ENCODE measurements at regions not wholly inside any gene's neighbourhood (a gene's known extent, or its start where the extent isn't known, plus 50 kb on each side); places are given as distances from the start of the nearest gene placed in this dataset.
"Not testable (repeated sequence)": the region's sequence is repeated elsewhere in the genome, so short reads cannot be mapped to it uniquely, and the experiment has no call there.

DNA sequence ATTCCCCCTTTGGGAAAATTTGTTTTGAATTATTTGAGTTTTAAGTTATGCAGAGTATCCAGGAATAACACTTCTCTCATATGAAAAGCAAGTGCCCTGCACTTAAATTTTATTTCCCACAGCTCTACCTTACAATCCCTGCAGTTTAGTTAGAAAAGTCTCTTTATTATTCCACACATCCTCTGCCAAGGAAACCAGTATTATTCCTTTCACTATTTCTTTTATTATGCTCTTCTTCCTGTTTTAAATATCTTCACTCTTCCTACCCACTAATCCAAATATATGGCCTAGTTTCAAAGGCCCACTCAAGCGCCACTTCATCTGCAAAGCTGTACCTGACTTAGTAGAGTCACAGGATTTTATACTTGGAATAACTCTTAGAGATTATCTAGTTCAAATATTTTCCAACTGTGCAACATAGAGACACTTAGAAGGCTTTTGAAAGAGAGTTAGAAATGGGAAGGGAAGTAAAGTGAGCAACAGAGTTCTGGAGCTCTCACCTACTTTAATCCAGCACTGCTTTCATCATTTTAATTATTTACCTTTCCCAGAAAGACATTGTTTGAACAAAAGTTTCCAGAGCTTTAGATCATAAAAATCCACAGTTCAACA is 97.2 kb upstream of the LYPLAL1 start:
- H3K9me3 ChIP-seq (ENCODE audit: control insufficient read depth, insufficient read depth, low read length): no peaks in the 10 kb centered on the region
- H3K4me1 ChIP-seq (ENCODE audit: control insufficient read depth, insufficient read depth, low read length): 0 out of 2 replicates have a peak, but pooled peaks cover 1% of the 10 kb centered on the region
- no peaks in the 10 kb centered on the region for H3K36me3 ChIP-seq (ENCODE audit: control insufficient read depth, insufficient read depth, low read length)
- no peak overlapping the region for H3K4me3 ChIP-seq (ENCODE audit: low read length)
- no peak for DNase-seq (ENCODE audit: low read depth, low spot score)
- WGBS (ENCODE audit: insufficient coverage, insufficient read length): no CpG with 5 or more reads among the region's 1 CpG
- H3K27ac ChIP-seq (ENCODE audit: low read length): no peak overlapping the region
- no peaks in the 10 kb centered on the region for H3K27me3 ChIP-seq (ENCODE audit: control insufficient read depth, insufficient read depth, low read length)

DNA sequence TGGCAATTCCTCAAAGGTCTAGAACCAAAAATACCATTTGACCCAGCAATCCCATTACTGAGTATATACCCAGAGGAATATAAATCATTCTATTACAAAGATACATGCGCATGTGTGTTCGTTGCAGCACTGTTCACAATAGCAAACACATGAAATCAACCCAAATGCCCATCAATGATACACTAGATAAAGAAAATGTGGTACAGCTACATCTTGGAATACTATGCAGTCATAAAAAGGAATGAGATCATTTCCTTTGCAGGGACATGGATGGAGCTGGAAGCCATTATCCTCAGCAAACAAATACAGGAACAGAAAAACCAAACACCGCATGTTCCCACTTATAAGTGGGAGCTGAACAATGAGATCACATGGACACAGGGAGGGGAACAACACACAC is 95.9 kb upstream of the LYPLAL1 start:
- not testable (repeated sequence) for H3K4me1 ChIP-seq (ENCODE audit: control insufficient read depth, insufficient read depth, low read length); H3K36me3 ChIP-seq (ENCODE audit: control insufficient read depth, insufficient read depth, low read length); H3K9me3 ChIP-seq (ENCODE audit: control insufficient read depth, insufficient read depth, low read length); H3K4me3 ChIP-seq (ENCODE audit: low read length); H3K27ac ChIP-seq (ENCODE audit: low read length); DNase-seq (ENCODE audit: low read depth, low spot score); H3K27me3 ChIP-seq (ENCODE audit: control insufficient read depth, insufficient read depth, low read length)
- WGBS (ENCODE audit: insufficient coverage, insufficient read length): no CpG with 5 or more reads among the region's 3 CpGs

DNA sequence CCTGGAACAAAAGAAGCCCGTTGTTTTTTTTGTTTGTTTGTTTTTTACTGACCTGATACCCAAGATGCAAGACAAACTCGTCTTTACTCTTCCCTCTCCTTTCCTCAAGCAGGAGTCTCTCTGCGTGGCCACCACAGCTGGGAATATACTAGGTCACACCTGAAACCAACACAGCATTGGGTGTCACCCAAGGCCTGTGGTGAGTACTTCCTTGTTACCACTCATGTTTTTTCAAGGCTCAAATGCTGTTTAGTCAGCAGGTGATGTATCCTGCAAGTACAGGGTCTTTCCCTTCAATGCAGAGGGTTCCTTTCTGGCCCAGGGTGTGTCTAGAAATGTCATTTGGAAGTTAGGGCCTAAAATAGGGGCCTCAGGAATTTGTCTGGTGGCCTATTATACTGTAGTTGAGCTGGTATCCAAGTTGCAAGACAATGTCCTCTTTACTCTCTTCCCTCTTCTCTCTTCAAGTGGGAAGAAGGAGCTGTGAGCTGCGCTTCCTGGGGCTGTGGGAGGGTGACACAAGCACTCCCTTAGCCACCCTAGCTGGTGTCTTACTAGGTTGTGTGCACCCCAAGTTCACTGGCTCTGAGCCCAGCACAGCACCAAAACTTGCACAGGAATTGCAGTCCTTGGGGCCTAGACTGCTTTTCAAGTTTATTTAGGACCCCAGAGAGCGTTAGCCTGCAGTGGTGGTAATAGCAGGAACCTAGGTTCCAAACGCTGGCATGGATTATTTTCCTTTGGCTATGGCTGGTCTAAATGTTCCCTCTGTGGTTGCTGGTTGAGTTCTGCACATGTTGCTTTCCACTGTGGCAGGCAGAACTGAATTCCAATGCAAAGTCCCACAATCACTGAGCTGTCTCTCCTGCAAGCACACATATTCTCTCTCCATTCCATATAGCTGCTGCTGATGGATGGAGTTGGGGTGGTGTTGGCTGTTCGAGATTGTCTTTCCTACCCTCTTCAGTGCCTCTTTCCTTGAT is 91.4 kb upstream of the LYPLAL1 start:
- Histone ChIP-seq H3K27me3 (ENCODE audit: control insufficient read depth, insufficient read depth, low read length) (no peaks in the 10 kb centered on the region), H3K9me3 (ENCODE audit: control insufficient read depth, insufficient read depth, low read length) (no peaks in the 10 kb centered on the region), H3K27ac (ENCODE audit: low read length) (no peak overlapping the region), H3K4me3 (ENCODE audit: low read length) (no peak overlapping the region), H3K36me3 (ENCODE audit: control insufficient read depth, insufficient read depth, low read length) (no peaks in the 10 kb centered on the region), H3K4me1 (ENCODE audit: control insufficient read depth, insufficient read depth, low read length) (no peaks in the 10 kb centered on the region)
- WGBS (ENCODE audit: insufficient coverage, insufficient read length): no CpG with 5 or more reads among the region's 7 CpGs
- no peak for DNase-seq (ENCODE audit: low read depth, low spot score)

DNA sequence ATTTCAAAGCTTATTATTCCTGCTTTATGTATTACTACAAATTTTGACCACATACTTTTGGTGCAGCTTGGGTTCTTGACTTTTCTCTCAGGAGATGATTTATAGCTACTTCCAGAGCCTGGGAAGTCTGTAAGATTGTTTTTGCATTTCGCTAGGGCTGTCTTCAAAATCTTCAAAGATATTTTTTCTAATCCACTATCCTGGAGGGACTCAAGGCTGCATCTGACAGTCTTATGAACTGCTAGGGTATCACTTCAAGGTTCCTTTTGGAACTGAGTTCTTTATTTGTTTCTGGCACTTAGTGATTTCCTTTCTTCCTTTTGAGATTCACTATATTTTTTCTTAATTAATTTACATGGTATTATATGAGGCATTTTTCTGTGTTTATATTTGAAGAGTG is 90.0 kb upstream of the LYPLAL1 start:
- Histone ChIP-seq H3K36me3 (ENCODE audit: control insufficient read depth, insufficient read depth, low read length) (no peaks in the 10 kb centered on the region), H3K9me3 (ENCODE audit: control insufficient read depth, insufficient read depth, low read length) (no peaks in the 10 kb centered on the region), H3K4me3 (ENCODE audit: low read length) (no peak overlapping the region), H3K4me1 (ENCODE audit: control insufficient read depth, insufficient read depth, low read length) (no peaks in the 10 kb centered on the region), H3K27ac (ENCODE audit: low read length) (no peak overlapping the region), H3K27me3 (ENCODE audit: control insufficient read depth, insufficient read depth, low read length) (no peaks in the 10 kb centered on the region)
- WGBS (ENCODE audit: insufficient coverage, insufficient read length): no CpG with 5 or more reads among the region's 1 CpG
- no peak for DNase-seq (ENCODE audit: low read depth, low spot score)

DNA sequence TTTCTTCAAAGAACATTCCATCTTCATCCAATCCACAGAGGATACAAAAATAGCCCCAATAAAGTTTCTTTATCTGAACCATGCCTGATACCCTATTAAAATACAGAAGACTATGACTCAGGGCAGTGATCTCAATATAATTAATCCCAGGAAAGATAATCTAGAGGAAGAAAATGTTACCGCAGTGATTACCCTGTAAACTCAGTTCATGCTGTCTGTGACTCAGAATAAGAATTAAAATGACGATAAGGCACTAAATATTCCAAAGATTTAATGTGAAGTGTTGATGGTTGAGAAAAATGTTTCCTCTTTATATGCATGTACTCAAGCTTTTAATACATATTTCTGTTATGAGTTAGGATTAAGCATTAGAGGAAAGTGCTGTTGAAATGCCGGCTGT is 88.6 kb upstream of the LYPLAL1 start:
- no peak overlapping the region for H3K27ac ChIP-seq (ENCODE audit: low read length)
- no CpG with 5 or more reads among the region's 3 CpGs for WGBS (ENCODE audit: insufficient coverage, insufficient read length)
- no peak for DNase-seq (ENCODE audit: low read depth, low spot score)

DNA sequence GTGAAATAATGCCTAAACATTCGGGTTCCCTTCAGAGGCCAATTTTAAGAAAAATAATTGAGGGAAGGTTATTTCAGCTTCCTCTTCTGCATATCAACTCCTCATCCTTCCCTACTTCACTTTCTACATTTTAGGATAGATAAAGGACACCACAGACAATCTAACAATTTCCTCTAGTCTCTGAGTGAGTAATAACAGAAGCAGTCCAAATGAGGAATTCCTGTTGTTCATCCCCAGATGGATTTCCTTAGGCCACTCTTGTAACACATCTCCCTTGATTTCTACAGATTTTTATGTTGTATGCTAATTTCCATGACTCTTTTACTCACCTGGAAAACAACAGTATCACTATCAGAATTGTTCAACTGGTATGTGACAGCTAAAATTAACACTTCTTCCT is 87.7 kb upstream of the LYPLAL1 start:
- DNase-seq (ENCODE audit: low read depth, low spot score): no peak
- Histone ChIP-seq H3K9me3 (ENCODE audit: control insufficient read depth, insufficient read depth, low read length) (no peaks in the 10 kb centered on the region), H3K27me3 (ENCODE audit: control insufficient read depth, insufficient read depth, low read length) (no peaks in the 10 kb centered on the region), H3K4me1 (ENCODE audit: control insufficient read depth, insufficient read depth, low read length) (no peaks in the 10 kb centered on the region), H3K27ac (ENCODE audit: low read length) (no peak overlapping the region), H3K4me3 (ENCODE audit: low read length) (no peak overlapping the region), H3K36me3 (ENCODE audit: control insufficient read depth, insufficient read depth, low read length) (no peaks in the 10 kb centered on the region)
- WGBS (ENCODE audit: insufficient coverage, insufficient read length): no CpG with 5 or more reads among the region's 1 CpG

More for the DNA sequence above, 88.6 kb upstream of the LYPLAL1 start:
- Histone ChIP-seq H3K36me3 (ENCODE audit: control insufficient read depth, insufficient read depth, low read length) (no peaks in the 10 kb centered on the region), H3K4me1 (ENCODE audit: control insufficient read depth, insufficient read depth, low read length) (no peaks in the 10 kb centered on the region), H3K27me3 (ENCODE audit: control insufficient read depth, insufficient read depth, low read length) (no peaks in the 10 kb centered on the region), H3K9me3 (ENCODE audit: control insufficient read depth, insufficient read depth, low read length) (no peaks in the 10 kb centered on the region), H3K4me3 (ENCODE audit: low read length) (no peak overlapping the region)

DNA sequence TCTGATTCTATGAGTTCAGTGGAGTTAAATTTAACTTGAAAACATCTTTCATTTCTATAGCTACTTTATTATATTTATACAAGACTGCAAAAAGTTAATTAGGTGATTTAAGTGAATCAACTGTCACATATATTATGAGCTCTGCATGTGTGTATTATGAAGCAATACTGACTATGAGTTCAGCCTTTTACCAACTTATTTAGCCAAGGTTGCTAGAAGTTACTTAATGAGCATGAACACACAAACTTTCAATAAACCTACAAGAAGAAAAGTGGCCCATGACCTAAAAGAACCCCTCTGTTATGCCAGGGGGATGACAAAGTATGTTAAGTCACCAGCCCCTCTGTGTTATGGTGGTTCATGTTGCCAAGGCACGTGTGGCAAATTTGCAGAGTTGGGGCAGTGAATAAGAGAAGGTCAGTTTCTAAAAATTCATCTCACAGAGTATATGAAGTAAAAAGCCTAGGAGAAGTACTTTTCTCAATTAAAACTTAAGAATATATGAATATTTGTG is 86.7 kb upstream of the LYPLAL1 start:
- Histone ChIP-seq H3K36me3 (ENCODE audit: control insufficient read depth, insufficient read depth, low read length) (no peaks in the 10 kb centered on the region), H3K4me3 (ENCODE audit: low read length) (no peak overlapping the region), H3K9me3 (ENCODE audit: control insufficient read depth, insufficient read depth, low read length) (no peaks in the 10 kb centered on the region), H3K27me3 (ENCODE audit: control insufficient read depth, insufficient read depth, low read length) (no peaks in the 10 kb centered on the region), H3K27ac (ENCODE audit: low read length) (no peak overlapping the region), H3K4me1 (ENCODE audit: control insufficient read depth, insufficient read depth, low read length) (no peaks in the 10 kb centered on the region)
- no peak for DNase-seq (ENCODE audit: low read depth, low spot score)
- WGBS (ENCODE audit: insufficient coverage, insufficient read length): no CpG with 5 or more reads among the region's 1 CpG

DNA sequence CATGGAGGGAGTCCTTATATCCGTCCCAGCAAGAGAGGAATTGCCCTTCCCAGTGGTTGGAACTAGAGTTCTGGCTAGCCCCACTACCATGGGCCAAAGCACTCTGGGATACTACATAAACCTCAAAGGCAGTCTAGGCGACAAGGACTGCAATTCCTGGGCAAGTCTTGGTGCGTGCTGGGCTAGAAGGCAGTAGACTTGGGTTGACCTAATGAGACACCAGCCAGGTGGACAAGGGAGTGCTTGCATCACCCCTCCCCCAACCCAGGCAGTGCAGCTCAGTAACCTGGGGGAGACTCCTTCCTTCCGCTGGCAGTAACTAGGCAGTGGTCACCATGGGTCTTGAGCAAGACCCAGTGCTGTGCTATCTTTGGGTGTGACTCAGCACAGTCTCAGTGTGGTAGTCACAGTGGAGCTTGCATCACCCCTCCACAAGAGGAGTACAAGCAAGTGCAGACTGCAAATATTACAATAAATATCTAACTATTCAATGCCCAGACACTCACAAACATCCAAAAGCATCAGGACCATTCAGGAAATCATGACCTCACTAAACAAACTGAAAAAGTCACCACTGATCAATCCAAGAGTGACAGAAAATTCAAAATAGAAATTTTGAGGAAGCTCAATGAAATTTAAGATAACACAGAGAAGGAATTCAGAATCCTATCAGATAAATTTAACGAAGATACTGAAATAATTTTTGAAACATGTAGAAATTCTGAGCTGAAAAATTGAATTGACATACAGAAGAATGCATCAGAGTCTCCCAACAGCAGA is 84.7 kb upstream of the LYPLAL1 start:
- Histone ChIP-seq H3K4me1 (ENCODE audit: control insufficient read depth, insufficient read depth, low read length) (no peaks in the 10 kb centered on the region), H3K9me3 (ENCODE audit: control insufficient read depth, insufficient read depth, low read length) (no peaks in the 10 kb centered on the region), H3K4me3 (ENCODE audit: low read length) (no peak overlapping the region), H3K27ac (ENCODE audit: low read length) (no peak overlapping the region), H3K27me3 (ENCODE audit: control insufficient read depth, insufficient read depth, low read length) (no peaks in the 10 kb centered on the region), H3K36me3 (ENCODE audit: control insufficient read depth, insufficient read depth, low read length) (no peaks in the 10 kb centered on the region)
- no peak for DNase-seq (ENCODE audit: low read depth, low spot score)
- no CpG with 5 or more reads among the region's 5 CpGs for WGBS (ENCODE audit: insufficient coverage, insufficient read length)

DNA sequence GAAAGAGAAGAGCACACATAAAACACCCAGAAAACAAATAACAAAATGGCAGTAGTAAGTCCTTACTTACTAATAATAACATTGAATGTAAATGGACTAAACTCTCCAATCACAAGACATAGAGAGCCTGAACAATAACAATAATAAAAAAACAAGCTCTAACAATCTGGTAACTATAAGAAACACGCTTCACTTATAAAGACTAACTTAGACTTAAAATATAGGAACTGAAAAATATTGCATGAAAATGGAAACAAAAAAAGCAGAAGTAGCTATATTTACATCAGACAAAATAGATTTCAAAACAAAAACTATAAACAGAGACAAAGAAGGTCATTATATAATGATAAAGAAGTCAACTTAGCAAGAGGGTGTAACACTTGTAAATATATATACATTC is 83.1 kb upstream of the LYPLAL1 start:
- H3K9me3 ChIP-seq (ENCODE audit: control insufficient read depth, insufficient read depth, low read length): no peaks in the 10 kb centered on the region

DNA sequence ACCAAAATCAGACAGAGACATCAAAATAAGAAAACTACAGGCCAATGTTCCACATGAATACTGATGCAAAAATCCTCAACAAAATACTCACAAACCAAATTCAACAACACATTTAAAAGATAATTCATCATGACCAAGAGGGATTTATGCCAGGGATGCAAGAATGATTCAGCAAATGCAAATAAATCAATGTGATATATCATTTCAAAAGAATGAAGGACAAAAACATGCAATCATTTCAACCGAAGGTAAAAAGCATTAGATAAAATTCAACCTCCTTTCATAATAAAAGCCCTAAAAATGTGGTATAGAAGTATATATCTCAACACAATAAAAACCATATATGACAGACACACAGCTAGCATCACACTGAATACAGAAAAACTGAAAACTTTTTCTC is 81.5 kb upstream of the LYPLAL1 start:
- H3K27me3 ChIP-seq (ENCODE audit: control insufficient read depth, insufficient read depth, low read length): no peaks in the 10 kb centered on the region
- no peak for DNase-seq (ENCODE audit: low read depth, low spot score)
- no peaks in the 10 kb centered on the region for H3K9me3 ChIP-seq (ENCODE audit: control insufficient read depth, insufficient read depth, low read length)
- no CpG with 5 or more reads among the region's 1 CpG for WGBS (ENCODE audit: insufficient coverage, insufficient read length)
- H3K36me3 ChIP-seq (ENCODE audit: control insufficient read depth, insufficient read depth, low read length): no peaks in the 10 kb centered on the region
- H3K4me1 ChIP-seq (ENCODE audit: control insufficient read depth, insufficient read depth, low read length): no peaks in the 10 kb centered on the region
- no peak overlapping the region for H3K4me3 ChIP-seq (ENCODE audit: low read length)
- H3K27ac ChIP-seq (ENCODE audit: low read length): no peak overlapping the region

More for the DNA sequence above, 83.1 kb upstream of the LYPLAL1 start:
- DNase-seq (ENCODE audit: low read depth, low spot score): no peak
- H3K4me3 ChIP-seq (ENCODE audit: low read length): no peak overlapping the region
- no peak overlapping the region for H3K27ac ChIP-seq (ENCODE audit: low read length)
- no CpG with 5 or more reads among the region's 1 CpG for WGBS (ENCODE audit: insufficient coverage, insufficient read length)
- H3K4me1 ChIP-seq (ENCODE audit: control insufficient read depth, insufficient read depth, low read length): no peaks in the 10 kb centered on the region
- H3K36me3 ChIP-seq (ENCODE audit: control insufficient read depth, insufficient read depth, low read length): no peaks in the 10 kb centered on the region
- H3K27me3 ChIP-seq (ENCODE audit: control insufficient read depth, insufficient read depth, low read length): no peaks in the 10 kb centered on the region

All from iPS DF 6.9 (cell line).